HG03460 (cell line): ENCODE measurements at regions not wholly inside any gene's neighbourhood (a gene's known extent, or its start where the extent isn't known, plus 50 kb on each side); places are given as distances from the start of the nearest gene placed in this dataset.
"Not testable (repeated sequence)": the region's sequence is repeated elsewhere in the genome, so short reads cannot be mapped to it uniquely, and the experiment has no call there.

Experiments
- ATAC-seq: cut with Tn5 transposase; IDR thresholded peaks from one replicate; pipeline ENCODE4 v1.9.1; 2021; ENCODE audit not compliant: unreplicated experiment

DNA sequence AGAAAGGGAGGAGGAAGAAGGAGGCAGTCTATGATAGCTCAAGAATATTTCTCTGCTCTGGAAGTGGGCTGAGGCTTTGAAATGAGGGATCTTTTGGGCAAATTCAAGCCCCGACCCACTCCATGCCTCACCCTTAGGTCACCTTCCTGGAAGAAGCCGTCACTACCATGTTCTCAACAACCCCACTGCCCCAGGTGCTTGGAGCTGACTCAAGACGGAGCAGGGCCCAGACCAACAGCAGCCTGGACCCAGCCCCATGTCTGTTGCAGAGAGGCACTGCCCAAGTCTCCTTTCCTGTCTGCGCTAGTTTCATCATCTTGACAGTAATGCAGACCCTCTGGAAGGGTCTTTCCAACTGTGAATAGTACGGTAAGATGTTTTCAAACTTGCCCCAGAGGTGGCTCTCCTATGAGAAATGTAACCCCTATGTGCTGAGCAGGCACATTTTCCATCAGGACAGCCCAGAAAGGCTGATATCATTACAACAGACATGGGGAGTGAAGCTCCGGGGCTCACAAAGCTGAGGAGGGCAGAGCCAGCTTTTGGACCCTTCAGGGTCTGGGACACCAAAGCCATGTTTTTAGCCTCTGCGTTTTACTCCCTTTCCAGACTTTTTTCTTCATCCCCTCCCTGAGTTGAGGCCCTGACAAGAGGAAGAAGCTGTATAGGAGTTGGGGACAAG lies 128.2 kb upstream of the LARP1 start:
- no peak for ATAC-seq

GRCh38 chr5:154625031-154625430 lies 130.1 kb upstream of the LARP1 start:
- ATAC-seq = no peak

DNA sequence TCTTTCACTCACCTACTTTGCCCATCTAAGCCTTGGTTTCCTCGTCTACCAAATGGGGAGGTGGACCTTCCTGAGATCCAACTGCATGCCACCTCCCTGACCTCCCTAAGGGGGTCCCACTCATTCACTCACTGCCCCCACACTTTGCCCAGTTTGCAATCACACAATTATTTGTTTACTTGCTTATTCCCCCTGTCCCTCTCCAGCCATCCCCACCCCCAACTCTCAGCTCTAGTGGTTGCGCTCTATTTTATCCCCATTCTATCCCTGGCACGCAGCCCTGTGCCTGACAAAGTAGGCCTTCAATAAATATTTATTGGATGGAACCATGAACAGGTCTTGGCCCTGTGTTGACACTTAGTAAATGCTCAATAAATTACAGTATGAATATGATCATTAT lies 130.8 kb upstream of the LARP1 start:
- ATAC-seq = no peak

GRCh38 chr5:154620411-154620810 lies 134.8 kb upstream of the LARP1 start:
- ATAC-seq = no peak

DNA sequence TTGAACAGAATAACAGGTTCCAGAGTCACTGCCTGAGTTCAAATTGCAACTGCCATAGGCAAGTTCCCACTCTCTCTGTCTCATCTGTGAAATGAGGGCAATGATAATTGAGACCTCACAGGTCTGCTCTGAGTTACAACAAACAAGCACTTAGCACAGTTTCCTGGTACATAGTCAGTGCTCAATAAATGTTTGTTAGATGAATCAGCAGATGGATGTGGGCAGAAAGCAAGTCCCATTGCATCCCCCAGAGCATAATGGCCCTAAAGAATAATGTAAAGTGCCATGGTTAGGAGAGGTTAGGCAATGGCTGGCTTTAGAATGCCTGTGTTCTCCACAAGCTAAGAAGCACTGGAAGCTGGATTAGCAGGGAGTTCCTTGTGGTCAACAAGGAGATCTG lies 136.5 kb upstream of the LARP1 start:
- no peak for ATAC-seq

DNA sequence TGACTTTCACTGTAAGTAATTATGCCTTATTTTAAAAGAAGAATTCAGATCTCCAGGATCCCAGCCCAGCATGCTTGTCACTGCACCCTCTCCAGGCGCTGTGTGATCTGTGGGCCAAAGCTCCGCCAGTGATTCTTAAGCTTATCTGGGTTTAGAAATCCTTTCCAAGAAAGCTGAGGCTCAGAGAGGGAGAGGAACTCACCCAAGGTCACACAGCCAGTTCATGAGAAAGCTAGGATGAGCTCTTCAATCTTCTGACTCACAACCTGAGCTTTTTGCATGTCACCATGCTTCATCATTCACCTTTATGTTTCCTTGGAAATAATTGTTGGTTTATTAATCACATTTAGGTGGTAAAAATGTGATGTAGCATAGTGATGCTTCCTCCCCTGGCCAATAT lies 136.6 kb upstream of the HAND1 start:
- ATAC-seq = no peak

DNA sequence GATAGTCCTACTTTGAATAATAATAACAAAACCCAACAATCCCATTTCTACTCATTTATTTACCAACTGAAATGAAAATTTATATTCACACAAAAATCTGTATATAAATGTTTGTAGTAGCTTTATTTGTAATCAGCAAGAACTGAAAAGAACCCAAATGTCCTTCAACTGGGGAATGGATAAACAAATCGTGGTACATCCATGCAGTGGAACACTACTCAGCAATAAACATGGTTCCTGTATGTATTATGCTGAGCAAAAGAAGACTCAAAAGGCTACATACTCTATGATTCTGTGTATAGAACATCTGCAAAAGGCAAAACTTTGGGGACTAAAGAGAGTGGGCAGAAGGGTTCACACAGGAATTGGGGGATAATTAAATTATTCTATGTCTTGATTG lies 136.1 kb upstream of the HAND1 start:
- ATAC-seq = no peak

DNA sequence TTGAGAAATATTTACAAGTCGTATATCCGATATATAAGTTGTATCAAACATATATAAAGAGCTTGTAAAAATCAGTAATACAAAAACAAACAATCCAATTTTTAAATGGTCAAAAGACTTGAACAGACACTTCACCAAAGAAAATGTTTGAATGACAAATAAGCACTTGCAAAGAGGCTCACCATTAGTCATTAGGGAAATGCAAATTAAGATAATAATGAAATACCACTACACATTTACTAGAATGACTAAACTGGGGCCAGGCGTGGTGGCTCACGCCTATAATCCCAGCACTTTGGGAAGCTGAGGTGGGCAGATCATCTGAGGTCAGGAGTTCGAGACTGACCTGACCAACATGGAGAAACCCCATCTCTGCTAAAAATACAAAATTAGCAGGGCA lies 134.6 kb upstream of the HAND1 start:
- ATAC-seq = no peak

- ATAC-seq = no peak
These were observed 133.3 kb upstream of the HAND1 start for GRCh38 chr5:154611341-154611767.

DNA sequence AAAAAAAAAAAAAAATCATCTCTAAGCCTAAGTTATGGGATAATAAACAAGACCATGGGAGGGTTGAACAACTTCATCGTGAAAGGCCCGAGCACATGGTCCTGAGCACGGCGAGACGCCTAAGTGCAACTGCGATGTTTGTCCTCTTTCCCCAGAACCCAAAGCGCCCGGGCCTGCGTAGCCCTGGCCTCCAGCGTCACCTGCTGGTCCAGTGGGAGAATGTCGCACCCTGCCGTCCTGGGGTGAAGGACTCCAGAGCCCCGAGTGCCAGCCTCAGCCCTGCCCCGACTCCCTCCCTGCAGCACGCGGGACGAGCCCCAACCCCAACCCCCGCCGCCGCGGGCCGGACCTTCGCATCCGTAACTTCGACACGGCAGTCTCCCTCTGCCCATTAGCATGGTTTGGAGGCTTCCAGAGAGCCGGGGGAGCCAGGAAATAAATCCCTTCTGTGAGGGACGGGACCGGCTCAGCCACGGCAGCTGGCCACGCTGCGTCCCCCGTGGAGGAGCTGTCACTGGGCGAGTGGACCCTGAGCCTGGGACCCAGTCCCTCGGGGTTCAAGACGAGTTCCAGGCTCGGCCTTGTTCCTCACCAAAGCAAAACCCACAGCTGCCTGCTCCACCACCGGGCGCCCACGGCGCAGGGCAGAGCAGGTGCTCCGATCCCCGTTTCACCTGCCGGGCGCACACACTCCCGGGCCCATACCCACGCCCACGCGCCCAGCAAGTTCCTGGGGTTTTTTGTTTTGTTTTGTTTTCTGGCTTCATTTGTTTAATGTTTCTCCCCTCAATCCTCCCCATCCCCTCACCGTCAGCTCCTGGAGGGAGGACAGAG lies 132.5 kb upstream of the HAND1 start:
- peak; percentile 94 for ATAC-seq

- ATAC-seq = no peak
These were observed 131.2 kb upstream of the HAND1 start for GRCh38 chr5:154609251-154609650.

GRCh38 chr5:154608531-154609011 lies 130.5 kb upstream of the HAND1 start:
- no peak for ATAC-seq

GRCh38 chr5:154607746-154608145 lies 129.7 kb upstream of the HAND1 start:
- no peak for ATAC-seq

DNA sequence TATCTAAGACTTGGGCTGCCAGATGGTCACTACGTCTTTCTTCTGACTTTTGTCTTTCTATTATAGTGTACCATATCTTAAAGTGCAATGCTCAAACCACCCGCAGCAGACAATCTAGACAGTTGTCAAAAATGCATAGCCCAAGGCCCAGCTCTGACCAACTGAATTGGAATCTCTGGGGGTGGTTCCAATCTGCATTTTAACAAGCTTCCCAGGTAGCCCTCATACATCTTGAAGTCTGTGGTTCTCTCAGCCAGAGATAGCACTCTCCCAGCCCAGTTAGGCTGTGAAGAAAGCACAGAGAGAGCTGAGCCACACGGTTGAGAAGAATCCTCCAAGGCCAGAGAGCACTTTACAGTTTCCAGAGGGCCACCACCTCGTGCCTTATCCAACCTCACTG lies 128.2 kb upstream of the HAND1 start:
- ATAC-seq = no peak

DNA sequence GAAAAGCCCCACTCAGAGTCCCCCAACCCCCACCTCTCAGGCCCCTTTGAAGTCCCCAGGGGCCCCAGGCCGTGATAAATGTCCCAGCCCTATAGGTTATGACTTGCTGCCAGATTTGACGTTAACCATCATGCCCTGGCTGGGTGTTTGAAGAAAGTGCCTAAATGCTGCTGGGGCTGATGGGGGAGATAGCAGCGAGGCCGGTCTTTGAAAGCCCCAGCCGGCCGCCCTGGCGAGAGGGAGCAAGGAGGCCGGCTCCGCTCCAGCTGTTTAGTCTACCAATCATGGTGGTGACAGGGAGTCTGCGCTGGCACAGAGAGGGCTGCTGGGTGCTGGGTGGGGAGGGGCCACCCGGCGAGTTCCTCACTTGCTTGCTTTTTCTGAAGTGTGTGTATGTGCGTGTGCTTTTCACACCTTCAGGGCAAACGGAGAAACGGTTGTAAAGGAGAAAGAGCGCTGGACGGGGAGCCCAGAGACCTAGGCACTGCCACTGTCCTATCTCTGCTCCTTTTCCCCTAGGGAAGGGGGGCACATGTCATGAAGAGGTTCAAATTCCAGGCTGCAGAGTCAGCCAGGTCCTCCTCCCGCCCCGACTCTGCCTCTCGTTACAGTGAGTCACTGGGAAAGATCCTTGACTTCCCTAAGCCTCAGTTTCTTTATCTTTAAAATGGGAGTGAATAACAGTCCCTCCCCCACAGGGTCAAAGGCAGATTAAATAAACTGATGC lies 126.1 kb upstream of the HAND1 start:
- no peak for ATAC-seq

DNA sequence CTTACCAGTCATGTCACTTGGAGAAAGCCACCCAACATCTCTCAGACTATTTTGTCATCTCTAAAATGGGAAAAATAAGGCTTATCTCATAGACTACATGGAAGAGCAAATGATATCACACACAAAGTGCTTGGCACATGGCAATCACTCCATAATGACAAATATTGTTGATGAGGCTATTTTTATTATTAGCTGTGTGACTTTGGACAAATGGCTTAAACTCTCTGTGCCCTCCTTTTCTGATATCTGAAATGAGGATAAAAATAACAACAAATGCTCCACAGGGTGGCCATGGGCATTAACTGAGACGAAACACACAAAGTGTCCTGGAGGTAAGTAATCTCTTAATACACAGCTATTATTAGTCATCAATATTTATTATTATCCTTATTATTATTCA lies 125.5 kb upstream of the HAND1 start:
- no peak for ATAC-seq

DNA sequence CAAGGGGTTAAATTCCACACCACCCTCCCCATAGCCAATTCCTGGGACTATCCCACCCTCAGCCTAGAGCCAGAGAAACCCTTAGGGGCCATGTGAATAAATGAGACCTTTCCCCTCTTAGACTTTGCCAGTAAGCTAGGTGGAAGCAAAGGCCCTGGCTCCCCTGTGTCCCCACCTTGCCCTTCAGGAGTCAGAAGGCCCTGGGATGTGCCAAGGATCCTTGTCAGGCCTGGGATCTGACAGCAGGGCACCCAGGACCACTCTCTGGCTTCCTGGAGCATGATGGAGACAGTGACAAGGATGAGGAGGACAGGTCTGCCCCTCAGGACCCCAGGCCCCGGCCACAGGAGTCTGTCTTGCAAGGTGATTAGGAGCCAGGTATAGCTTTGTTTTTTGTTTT lies 125.0 kb upstream of the HAND1 start:
- ATAC-seq = no peak

GRCh38 chr5:154601014-154601413 lies 123.0 kb upstream of the HAND1 start:
- ATAC-seq = no peak

DNA sequence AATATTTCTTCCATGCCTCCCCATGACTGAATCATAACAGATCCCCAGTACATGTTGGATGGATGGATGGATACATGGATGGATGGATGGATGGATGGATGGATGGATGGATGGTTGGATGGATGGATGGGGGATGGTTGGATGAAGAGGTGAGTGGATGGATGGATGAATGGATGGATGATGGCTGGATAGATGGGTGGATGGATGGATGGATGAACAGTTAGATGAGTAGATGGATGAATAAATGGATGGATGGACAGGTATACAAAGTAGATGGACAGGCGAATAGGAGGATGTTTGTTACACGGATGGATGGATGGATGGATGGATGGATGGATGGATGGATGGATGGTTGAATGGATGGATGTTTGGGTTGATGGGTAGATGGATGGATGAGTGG lies 120.0 kb upstream of the HAND1 start:
- no peak for ATAC-seq

GRCh38 chr5:154596844-154597243 lies 118.8 kb upstream of the HAND1 start:
- ATAC-seq = not testable (repeated sequence)

DNA sequence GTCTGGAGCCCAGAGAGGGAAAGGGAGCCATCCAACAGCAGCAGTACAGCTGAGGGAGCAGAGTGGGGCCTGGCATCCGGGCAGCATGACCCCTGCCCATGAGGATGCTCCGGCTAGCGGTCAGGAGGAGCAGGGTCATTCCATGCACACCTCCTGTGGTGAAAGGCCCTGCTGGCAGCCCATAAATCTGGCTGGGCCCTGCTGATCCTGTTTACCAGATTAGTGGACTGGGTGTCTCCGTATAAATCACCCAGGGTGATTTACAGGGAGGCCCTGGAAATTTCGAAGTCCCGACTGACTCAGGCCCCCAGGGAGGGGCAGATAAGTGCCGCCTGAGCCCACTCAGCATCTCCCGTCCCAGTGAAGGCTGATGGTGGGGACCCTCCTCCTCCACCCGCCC lies 117.6 kb upstream of the HAND1 start:
- no peak for ATAC-seq

DNA sequence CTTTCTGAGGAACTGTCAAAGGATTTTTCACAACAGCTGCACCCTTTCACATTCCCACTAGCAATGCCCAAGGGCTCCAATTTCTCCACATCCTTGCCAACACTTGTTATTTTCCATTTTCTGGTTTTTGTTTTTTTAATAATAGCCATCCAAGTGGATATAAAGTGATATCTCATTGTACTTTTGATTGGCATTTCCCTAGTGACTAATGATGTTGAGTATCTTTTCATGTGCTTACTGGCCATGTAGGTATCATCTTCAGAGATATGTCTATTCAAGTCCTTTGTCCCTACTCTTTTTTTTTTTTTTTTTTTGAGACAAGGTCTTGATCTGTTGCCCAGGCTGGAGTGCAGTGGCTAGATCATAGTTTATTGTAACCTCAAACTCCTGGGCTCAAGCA lies 115.8 kb upstream of the HAND1 start:
- no peak for ATAC-seq
